ENCODE measurements at regions not wholly inside any gene's neighbourhood (a gene's known extent, or its start where the extent isn't known, plus 50 kb on each side); places are given as distances from the start of the nearest gene placed in this dataset.

GRCh38 chr10:28949005-28950004, 272.0 kb downstream of the BAMBI start:
- no peak overlapping the region for H3K4me3 Mint-ChIP-seq
- no peak for DNase-seq
- H3K27me3 Mint-ChIP-seq (ENCODE audit: insufficient read depth): peaks cover 14% of the 10 kb centered on the region
- no peak overlapping the region for H3K27ac Mint-ChIP-seq
- no peaks in the 10 kb centered on the region for H3K36me3 Mint-ChIP-seq (ENCODE audit: low read depth)
- peaks cover 15% of the 10 kb centered on the region for H3K4me1 Mint-ChIP-seq (ENCODE audit: low read depth)
- H3K9me3 Mint-ChIP-seq: no peaks in the 10 kb centered on the region; the same call in 1 of the 2 replicates
- TF ChIP-seq, protein P1, sequence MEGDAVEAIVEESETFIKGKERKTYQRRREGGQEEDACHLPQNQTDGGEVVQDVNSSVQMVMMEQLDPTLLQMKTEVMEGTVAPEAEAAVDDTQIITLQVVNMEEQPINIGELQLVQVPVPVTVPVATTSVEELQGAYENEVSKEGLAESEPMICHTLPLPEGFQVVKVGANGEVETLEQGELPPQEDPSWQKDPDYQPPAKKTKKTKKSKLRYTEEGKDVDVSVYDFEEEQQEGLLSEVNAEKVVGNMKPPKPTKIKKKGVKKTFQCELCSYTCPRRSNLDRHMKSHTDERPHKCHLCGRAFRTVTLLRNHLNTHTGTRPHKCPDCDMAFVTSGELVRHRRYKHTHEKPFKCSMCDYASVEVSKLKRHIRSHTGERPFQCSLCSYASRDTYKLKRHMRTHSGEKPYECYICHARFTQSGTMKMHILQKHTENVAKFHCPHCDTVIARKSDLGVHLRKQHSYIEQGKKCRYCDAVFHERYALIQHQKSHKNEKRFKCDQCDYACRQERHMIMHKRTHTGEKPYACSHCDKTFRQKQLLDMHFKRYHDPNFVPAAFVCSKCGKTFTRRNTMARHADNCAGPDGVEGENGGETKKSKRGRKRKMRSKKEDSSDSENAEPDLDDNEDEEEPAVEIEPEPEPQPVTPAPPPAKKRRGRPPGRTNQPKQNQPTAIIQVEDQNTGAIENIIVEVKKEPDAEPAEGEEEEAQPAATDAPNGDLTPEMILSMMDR (IDR thresholded peaks at IDR 0.05): no peak

GRCh38 chr10:28951484-28951883, 274.2 kb downstream of the BAMBI start:
- Mint-ChIP-seq H3K9me3 (no peaks in the 10 kb centered on the region), H3K4me1 (ENCODE audit: low read depth) (peaks cover 8% of the 10 kb centered on the region), H3K36me3 (ENCODE audit: low read depth) (no peaks in the 10 kb centered on the region), H3K27me3 (ENCODE audit: insufficient read depth) (peaks cover 18% of the 10 kb centered on the region), H3K27ac (no peak overlapping the region), H3K4me3 (no peak overlapping the region)
- DNase-seq: no peak
- TF ChIP-seq, protein P1 (IDR thresholded peaks at IDR 0.05): no peak

DNA sequence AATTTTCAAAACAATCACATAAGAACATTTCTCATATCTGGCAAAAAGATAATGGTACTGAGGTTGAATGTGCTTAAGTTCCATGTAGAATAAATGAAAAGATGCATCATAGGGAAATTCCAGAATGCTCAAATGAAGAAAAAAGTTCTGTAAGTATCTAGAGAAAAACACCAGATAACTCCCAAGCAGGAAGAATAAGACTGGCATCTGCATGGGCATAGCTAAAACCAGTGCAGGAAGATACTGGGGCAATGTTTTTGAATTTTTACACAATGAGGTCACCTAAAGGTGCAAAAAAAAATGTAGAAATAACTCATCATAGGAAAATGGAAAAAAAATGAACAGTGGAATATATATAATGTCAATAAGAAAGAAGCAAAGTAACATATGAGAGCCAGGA, 275.2 kb downstream of the BAMBI start:
- H3K4me1 Mint-ChIP-seq (ENCODE audit: low read depth): no peaks in the 10 kb centered on the region
- H3K27me3 Mint-ChIP-seq (ENCODE audit: insufficient read depth): peaks cover 18% of the 10 kb centered on the region
- no peaks in the 10 kb centered on the region for H3K36me3 Mint-ChIP-seq (ENCODE audit: low read depth)
- H3K27ac Mint-ChIP-seq: no peak overlapping the region
- TF ChIP-seq, protein P1 (IDR thresholded peaks at IDR 0.05): no peak
- H3K9me3 Mint-ChIP-seq: no peaks in the 10 kb centered on the region
- no peak for DNase-seq
- H3K4me3 Mint-ChIP-seq: no peak overlapping the region

DNA sequence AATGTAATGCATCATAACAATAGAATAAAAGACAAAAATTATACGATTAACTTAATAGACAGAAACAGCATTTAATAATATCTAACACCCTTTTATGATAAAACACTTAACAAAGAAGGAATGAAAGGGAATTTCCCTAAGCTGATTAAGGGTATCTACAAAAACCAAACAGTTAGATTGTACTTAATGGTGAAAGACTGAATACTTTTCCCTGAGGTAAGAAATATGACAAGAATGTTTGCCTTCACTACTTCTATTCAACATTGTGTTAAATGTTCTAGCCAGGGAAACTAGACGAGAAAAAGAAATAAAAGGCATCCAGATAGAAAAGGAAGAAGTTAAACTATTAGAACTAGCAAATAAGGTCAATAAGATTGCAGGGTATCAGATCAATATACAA, 276.9 kb downstream of the BAMBI start:
- TF ChIP-seq, protein P1 (IDR thresholded peaks at IDR 0.05): no peak
- no peak overlapping the region for H3K27ac Mint-ChIP-seq
- DNase-seq: no peak
- no peaks in the 10 kb centered on the region for H3K4me1 Mint-ChIP-seq (ENCODE audit: low read depth)
- no peaks in the 10 kb centered on the region for H3K36me3 Mint-ChIP-seq (ENCODE audit: low read depth)
- H3K4me3 Mint-ChIP-seq: no peak overlapping the region
- H3K27me3 Mint-ChIP-seq (ENCODE audit: insufficient read depth): peaks cover 18% of the 10 kb centered on the region
- no peaks in the 10 kb centered on the region for H3K9me3 Mint-ChIP-seq

DNA sequence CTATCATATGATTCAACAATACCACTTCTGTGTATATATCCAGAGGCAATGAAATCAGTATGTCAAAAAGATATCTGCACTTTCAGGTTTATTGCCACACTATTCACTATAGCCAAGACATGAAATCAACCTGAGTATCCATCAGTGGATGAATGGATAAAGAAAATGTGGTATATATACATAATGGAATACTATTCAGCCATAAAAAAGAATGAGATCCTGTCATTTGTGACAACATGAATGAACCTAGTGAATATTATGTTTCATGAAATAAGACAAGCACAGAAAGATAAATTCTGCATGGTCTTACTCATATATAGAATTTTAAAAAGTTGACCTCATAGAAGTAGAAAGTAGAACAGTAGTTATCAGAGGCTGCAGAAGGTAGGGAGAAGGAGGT, 281.1 kb downstream of the BAMBI start:
- Mint-ChIP-seq H3K4me1 (ENCODE audit: low read depth) (no peaks in the 10 kb centered on the region), H3K27me3 (ENCODE audit: insufficient read depth) (peaks cover 6% of the 10 kb centered on the region), H3K27ac (no peak overlapping the region), H3K36me3 (ENCODE audit: low read depth) (no peaks in the 10 kb centered on the region), H3K9me3 (no peaks in the 10 kb centered on the region), H3K4me3 (no peak overlapping the region)
- no peak for DNase-seq
- TF ChIP-seq, protein P1 (IDR thresholded peaks at IDR 0.05): no peak

All from HFFc6 (cell line).